HFF-Myc (cell line): ENCODE measurements at regions not wholly inside any gene's neighbourhood (a gene's known extent, or its start where the extent isn't known, plus 50 kb on each side); places are given as distances from the start of the nearest gene placed in this dataset.
"Not testable (repeated sequence)": the region's sequence is repeated elsewhere in the genome, so short reads cannot be mapped to it uniquely, and the experiment has no call there.

Source experiments
- DNase-seq: peaks from one replicate; pipeline ENCODE4 v3.0.0-alpha.2; 2011; ENCODE audit warnings: low read depth; ENCODE audit errors: extremely low read depth
- H3K4me3 ChIP-seq: replicated peaks from 2 replicates; pipeline ENCODE4 v1.5.1; 2011; ENCODE audit warnings: low read depth, mild to moderate bottlenecking, control low read depth, low read length
- TF ChIP-seq, protein P1 (sequence below): IDR thresholded peaks from 2 replicates; pipeline ENCODE4 v1.5.1; 2012; ENCODE audit warnings: mild to moderate bottlenecking, low read depth, low read length, control low read depth; ENCODE audit errors: missing control alignments

DNA sequence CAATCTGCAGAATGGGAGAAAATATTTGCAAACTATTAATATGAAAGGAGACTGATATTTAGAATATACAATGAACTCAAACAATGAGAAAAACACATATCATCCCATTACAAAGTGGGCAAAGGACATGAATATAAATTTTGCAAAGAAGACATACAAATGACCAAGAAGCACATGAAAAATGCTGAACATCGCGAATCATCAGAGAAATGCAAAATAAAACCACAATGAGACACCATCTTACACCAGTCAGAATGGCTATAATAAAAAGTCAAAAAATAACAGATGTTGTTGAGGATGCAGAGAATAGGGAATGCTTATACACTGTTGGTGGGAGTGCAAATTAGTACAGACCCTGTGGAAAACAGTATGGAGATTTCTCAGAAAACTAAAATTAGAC is 83.6 kb downstream of the RAP2B start:
- TF ChIP-seq, protein P1, sequence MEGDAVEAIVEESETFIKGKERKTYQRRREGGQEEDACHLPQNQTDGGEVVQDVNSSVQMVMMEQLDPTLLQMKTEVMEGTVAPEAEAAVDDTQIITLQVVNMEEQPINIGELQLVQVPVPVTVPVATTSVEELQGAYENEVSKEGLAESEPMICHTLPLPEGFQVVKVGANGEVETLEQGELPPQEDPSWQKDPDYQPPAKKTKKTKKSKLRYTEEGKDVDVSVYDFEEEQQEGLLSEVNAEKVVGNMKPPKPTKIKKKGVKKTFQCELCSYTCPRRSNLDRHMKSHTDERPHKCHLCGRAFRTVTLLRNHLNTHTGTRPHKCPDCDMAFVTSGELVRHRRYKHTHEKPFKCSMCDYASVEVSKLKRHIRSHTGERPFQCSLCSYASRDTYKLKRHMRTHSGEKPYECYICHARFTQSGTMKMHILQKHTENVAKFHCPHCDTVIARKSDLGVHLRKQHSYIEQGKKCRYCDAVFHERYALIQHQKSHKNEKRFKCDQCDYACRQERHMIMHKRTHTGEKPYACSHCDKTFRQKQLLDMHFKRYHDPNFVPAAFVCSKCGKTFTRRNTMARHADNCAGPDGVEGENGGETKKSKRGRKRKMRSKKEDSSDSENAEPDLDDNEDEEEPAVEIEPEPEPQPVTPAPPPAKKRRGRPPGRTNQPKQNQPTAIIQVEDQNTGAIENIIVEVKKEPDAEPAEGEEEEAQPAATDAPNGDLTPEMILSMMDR: no peak
- DNase-seq: no peak
- no peak overlapping the region for H3K4me3 ChIP-seq

DNA sequence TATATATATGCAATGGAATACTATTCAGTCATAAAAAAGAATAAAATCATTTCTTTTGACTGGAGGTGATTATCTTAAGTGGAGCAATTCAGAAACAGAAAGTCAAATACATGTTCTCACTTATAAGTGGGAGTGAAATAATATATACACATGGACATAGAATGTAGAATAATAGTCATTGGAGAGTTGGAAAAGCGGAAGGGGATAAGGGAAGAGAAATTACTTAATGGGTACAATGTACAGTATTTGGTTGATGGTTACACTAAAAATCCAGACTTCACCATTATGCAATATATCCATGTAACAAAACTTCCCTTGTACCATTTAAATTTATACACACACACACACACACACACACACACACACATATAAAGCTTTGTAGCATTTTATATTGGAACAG is 84.3 kb downstream of the RAP2B start:
- H3K4me3 ChIP-seq: no peak overlapping the region
- no peak for DNase-seq
- TF ChIP-seq, protein P1: no peak

DNA sequence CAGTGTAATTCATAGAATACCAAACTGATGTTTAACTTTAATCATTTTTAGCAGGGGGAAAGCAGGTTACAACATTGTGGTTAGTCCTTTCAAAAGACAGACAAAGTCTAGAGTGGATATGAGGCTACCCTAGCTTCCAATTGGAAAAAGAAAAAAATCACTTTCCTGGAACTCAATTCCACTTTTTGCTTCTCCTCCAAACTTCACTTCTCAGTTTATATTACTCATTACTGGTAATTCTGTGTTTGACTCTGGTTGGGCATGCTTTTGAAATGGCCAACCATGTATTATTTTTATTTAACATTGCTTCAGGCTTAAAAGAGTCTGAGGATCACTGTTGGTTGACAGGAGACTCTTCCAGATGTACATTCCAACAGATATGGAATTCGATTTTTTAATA is 84.8 kb downstream of the RAP2B start:
- no peak overlapping the region for H3K4me3 ChIP-seq
- TF ChIP-seq, protein P1: no peak
- DNase-seq: no peak

DNA sequence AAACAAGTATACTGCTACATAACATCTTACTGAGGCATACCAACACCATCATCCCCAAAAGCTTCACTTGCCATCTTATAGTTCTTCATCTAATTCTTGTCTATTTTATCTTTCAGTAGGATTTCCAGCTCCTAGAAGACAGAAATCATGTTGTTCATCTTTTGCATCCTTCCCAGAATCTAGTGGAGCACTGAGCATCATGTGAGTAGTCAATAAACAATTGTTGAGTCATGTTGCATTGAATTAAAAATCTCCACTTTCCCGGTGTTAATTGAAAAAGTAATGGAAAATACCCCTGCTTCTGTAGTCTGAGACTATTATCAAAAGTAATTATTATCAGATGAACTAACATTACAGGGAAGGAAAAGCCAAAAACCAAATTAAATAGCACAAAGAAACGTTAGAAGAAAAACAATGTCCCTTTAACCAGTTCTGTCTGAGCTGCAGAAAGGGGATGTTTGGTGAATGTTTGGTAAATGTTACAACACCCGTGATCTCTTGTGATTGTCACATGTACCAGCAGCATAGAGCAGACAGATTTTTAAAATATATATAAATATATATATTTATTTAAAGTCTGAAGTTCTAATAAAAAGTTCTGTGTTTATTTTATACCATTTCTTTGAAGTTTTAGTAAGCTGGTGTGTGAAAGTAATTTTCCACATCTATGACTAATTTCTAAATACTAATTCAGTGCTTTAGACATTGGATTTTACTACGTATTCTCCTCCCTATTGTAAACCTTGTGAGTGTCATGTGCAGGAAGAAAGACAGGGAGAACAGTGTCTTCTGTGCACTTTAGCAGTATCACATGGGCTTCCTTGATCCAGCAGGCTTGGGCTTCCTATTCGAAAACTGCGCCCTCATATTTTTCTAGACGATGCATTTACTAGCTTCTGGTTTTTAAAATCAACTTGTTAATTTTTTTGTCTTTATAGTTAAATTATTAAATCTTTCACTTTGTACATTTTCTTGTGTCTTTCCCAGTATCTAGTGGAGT is 85.6 kb downstream of the RAP2B start:
- H3K4me3 ChIP-seq: no peak overlapping the region
- DNase-seq: no peak
- TF ChIP-seq, protein P1: no peak

DNA sequence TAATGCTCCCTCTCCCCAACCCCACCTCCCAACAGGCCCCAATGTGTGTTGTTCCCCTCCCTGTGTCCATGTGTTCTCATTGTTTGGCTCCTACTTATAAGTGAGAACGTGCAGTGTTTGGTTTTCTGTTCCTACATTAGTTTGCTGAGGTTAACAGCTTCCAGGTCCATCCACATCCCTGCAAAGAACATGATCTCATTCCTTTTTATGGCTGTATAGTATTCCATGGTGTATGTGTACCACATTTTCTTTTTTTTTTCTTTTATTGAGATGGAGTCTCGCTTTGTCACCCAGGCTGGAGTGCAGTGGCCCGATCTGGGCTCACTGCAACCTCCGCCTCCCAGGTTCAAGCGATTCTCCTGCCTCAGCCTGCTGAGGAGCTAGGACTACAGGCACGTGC is 86.8 kb downstream of the RAP2B start:
- H3K4me3 ChIP-seq, DNase-seq: not testable (repeated sequence)

DNA sequence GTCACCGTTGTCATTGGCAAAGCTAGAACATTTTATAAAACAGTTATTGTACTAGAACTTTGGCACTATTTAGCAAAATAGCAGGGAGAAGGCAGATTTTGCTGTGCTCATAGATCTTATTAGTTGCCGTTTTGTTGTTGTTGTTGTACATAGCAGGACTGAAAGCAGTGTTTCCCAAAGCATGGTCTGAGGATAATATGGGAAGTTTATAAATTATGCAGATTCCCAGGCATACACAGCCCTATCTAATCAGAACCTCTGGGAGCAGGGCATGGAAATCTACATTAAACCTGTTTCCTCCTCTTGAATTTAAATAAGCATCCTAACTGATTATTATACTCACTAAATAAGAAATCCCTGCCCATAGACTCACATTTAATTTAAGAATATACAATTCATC is 87.9 kb downstream of the RAP2B start:
- TF ChIP-seq, protein P1: no peak
- DNase-seq: no peak
- no peak overlapping the region for H3K4me3 ChIP-seq

DNA sequence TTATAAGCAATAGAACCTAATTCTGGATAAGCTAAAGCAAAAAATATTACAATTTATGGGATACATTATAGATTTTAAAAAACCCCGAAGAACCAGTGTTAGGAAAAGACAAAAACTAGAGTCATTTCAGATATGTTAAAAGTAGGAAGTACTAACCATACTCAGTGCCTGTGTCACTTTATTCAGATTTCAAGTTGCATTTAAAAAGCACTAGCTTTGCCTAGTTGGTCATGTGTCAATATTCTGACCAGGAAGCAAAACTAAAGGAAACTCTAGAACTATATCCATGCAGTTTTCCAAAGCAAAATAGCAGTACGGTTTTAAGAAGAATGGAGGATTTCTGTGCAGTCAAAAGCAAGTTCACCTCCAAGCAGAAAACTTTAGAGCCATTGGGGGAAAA is 88.4 kb downstream of the RAP2B start:
- no peak for DNase-seq

More for the DNA sequence above, 88.4 kb downstream of the RAP2B start:
- no peak overlapping the region for H3K4me3 ChIP-seq
- TF ChIP-seq, protein P1: no peak
